ENCODE measurements at regions not wholly inside any gene's neighbourhood (a gene's known extent, or its start where the extent isn't known, plus 50 kb on each side); places are given as distances from the start of the nearest gene placed in this dataset.

- Histone ChIP-seq H3K27ac (ENCODE audit: low read length, poor library complexity, severe bottlenecking) (no peak overlapping the region), H2AFZ (ENCODE audit: low read depth, low read length) (no peak overlapping the region), H3K23ac (ENCODE audit: low read length in 2 of 2) (no peak overlapping the region), H3K27me3 (ENCODE audit: control insufficient read depth in 1 of 2, insufficient read depth in 1 of 2, low read length in 2 of 2) (peaks cover 0 to 53% of the 10 kb centered on the region in 2 experiments), H2BK120ac (ENCODE audit: low read depth, low read length) (no peak overlapping the region), H2BK5ac (ENCODE audit: low read depth, low read length, poor library complexity, severe bottlenecking) (no peak overlapping the region), H4K8ac (ENCODE audit: low read length) (no peak overlapping the region), H3K4ac (ENCODE audit: low read depth in 1 of 2, low read length in 2 of 2) (no peak overlapping the region), H2BK15ac (ENCODE audit: low read depth, poor library complexity, severe bottlenecking) (no peak overlapping the region), H3K36me3 (ENCODE audit: control insufficient read depth in 1 of 2, insufficient read depth in 2 of 2, low read depth in 1 of 2, low read length in 2 of 2) (no peaks in the 10 kb centered on the region), H4K91ac (ENCODE audit: low read length) (no peak overlapping the region), H2AK5ac (ENCODE audit: low read length, severe bottlenecking) (no peak overlapping the region), H3K79me1 (replicated peaks; ENCODE audit: low read length, poor library complexity, severe bottlenecking) (no peaks in the 10 kb centered on the region), H3K4me1 (ENCODE audit: control insufficient read depth, insufficient read depth, low read depth, low read length) (no peaks in the 10 kb centered on the region), H3K18ac (ENCODE audit: low read depth in 1 of 2, low read length in 2 of 2) (no peak overlapping the region), H3K4me3 (ENCODE audit: insufficient read depth in 1 of 2, low read depth in 1 of 2, low read length in 2 of 2) (no peak overlapping the region), H3K9ac (ENCODE audit: low read length) (no peak overlapping the region), H3K14ac (ENCODE audit: low read length in 2 of 2) (no peak overlapping the region), H2BK12ac (ENCODE audit: low read length in 2 of 2) (no peak overlapping the region), H3K4me2 (ENCODE audit: low read length, poor library complexity, severe bottlenecking) (no peak overlapping the region), H3K9me3 (ENCODE audit: control insufficient read depth, low read length) (no peaks in the 10 kb centered on the region)
- DNase-seq = no peak
- 100% methylated on average over 1 of the region's 3 CpGs for WGBS
Measured at GRCh38 chrX:52585892-52586291, 68.8 kb downstream of the SSX7 start.

- Histone ChIP-seq H2BK12ac (ENCODE audit: low read length in 2 of 2) (no peak overlapping the region), H3K23ac (ENCODE audit: low read length in 2 of 2) (no peak overlapping the region), H3K4me1 (ENCODE audit: control insufficient read depth, insufficient read depth, low read depth, low read length) (no peaks in the 10 kb centered on the region), H3K14ac (ENCODE audit: low read length in 2 of 2) (no peak overlapping the region), H2BK15ac (ENCODE audit: low read depth, poor library complexity, severe bottlenecking) (no peak overlapping the region), H3K18ac (ENCODE audit: low read depth in 1 of 2, low read length in 2 of 2) (no peak overlapping the region), H3K79me1 (replicated peaks; ENCODE audit: low read length, poor library complexity, severe bottlenecking) (no peaks in the 10 kb centered on the region), H2BK120ac (ENCODE audit: low read depth, low read length) (no peak overlapping the region), H3K9ac (ENCODE audit: low read length) (no peak overlapping the region), H4K91ac (ENCODE audit: low read length) (no peak overlapping the region), H2BK5ac (ENCODE audit: low read depth, low read length, poor library complexity, severe bottlenecking) (no peak overlapping the region), H2AK5ac (ENCODE audit: low read length, severe bottlenecking) (no peak overlapping the region), H3K4me3 (ENCODE audit: insufficient read depth in 1 of 2, low read depth in 1 of 2, low read length in 2 of 2) (no peak overlapping the region), H3K36me3 (ENCODE audit: control insufficient read depth in 1 of 2, insufficient read depth in 2 of 2, low read depth in 1 of 2, low read length in 2 of 2) (no peaks in the 10 kb centered on the region), H2AFZ (ENCODE audit: low read depth, low read length) (no peak overlapping the region), H4K8ac (ENCODE audit: low read length) (no peak overlapping the region), H3K4ac (ENCODE audit: low read depth in 1 of 2, low read length in 2 of 2) (no peak overlapping the region), H3K9me3 (ENCODE audit: control insufficient read depth, low read length) (no peaks in the 10 kb centered on the region), H3K4me2 (ENCODE audit: low read length, poor library complexity, severe bottlenecking) (no peak overlapping the region), H3K27ac (ENCODE audit: low read length, poor library complexity, severe bottlenecking) (no peak overlapping the region), H3K27me3 (ENCODE audit: control insufficient read depth in 1 of 2, insufficient read depth in 1 of 2, low read length in 2 of 2) (peaks cover 0 to 69% of the 10 kb centered on the region in 2 experiments)
- WGBS = 90% methylated on average over 15 of the region's 15 CpGs
- no peak for DNase-seq
Measured at GRCh38 chrX:52577464-52578173, 60.8 kb upstream of the XAGE1B start.

- Histone ChIP-seq H3K4me2 (ENCODE audit: low read length, poor library complexity, severe bottlenecking) (no peak overlapping the region), H3K27me3 (ENCODE audit: control insufficient read depth in 1 of 2, insufficient read depth in 1 of 2, low read length in 2 of 2) (peaks cover 0 to 70% of the 10 kb centered on the region in 2 experiments), H2BK120ac (ENCODE audit: low read depth, low read length) (no peak overlapping the region), H3K27ac (ENCODE audit: low read length, poor library complexity, severe bottlenecking) (no peak overlapping the region), H2BK12ac (ENCODE audit: low read length in 2 of 2) (no peak overlapping the region), H3K9ac (ENCODE audit: low read length) (no peak overlapping the region), H3K79me1 (replicated peaks; ENCODE audit: low read length, poor library complexity, severe bottlenecking) (no peaks in the 10 kb centered on the region), H3K4me1 (ENCODE audit: control insufficient read depth, insufficient read depth, low read depth, low read length) (no peaks in the 10 kb centered on the region), H2BK15ac (ENCODE audit: low read depth, poor library complexity, severe bottlenecking) (no peak overlapping the region), H3K18ac (ENCODE audit: low read depth in 1 of 2, low read length in 2 of 2) (no peak overlapping the region), H3K36me3 (ENCODE audit: control insufficient read depth in 1 of 2, insufficient read depth in 2 of 2, low read depth in 1 of 2, low read length in 2 of 2) (no peaks in the 10 kb centered on the region), H3K14ac (ENCODE audit: low read length in 2 of 2) (no peak overlapping the region), H2AFZ (ENCODE audit: low read depth, low read length) (no peak overlapping the region), H3K4me3 (ENCODE audit: insufficient read depth in 1 of 2, low read depth in 1 of 2, low read length in 2 of 2) (no peak overlapping the region), H3K4ac (ENCODE audit: low read depth in 1 of 2, low read length in 2 of 2) (no peak overlapping the region), H2BK5ac (ENCODE audit: low read depth, low read length, poor library complexity, severe bottlenecking) (no peak overlapping the region), H3K23ac (ENCODE audit: low read length in 2 of 2) (no peak overlapping the region), H2AK5ac (ENCODE audit: low read length, severe bottlenecking) (no peak overlapping the region), H4K8ac (ENCODE audit: low read length) (no peak overlapping the region), H4K91ac (ENCODE audit: low read length) (no peak overlapping the region), H3K9me3 (ENCODE audit: control insufficient read depth, low read length) (no peaks in the 10 kb centered on the region)
- DNase-seq = no peak
- 88% methylated on average over 7 of the region's 8 CpGs for WGBS
Measured at GRCh38 chrX:52576946-52577345, 60.1 kb upstream of the XAGE1B start.

GRCh38 chrX:52576474-52576873, 59.6 kb upstream of the XAGE1B start:
- no peak for DNase-seq
- H3K18ac ChIP-seq (ENCODE audit: low read depth in 1 of 2, low read length in 2 of 2) = no peak overlapping the region
- no peaks in the 10 kb centered on the region for H3K4me1 ChIP-seq (ENCODE audit: control insufficient read depth, insufficient read depth, low read depth, low read length)
- no peak overlapping the region for H2AK5ac ChIP-seq (ENCODE audit: low read length, severe bottlenecking)
- no peak overlapping the region for H3K14ac ChIP-seq (ENCODE audit: low read length in 2 of 2)
- H2BK12ac ChIP-seq (ENCODE audit: low read length in 2 of 2) = no peak overlapping the region
- H3K9me3 ChIP-seq (ENCODE audit: control insufficient read depth, low read length) = no peaks in the 10 kb centered on the region
- H2BK15ac ChIP-seq (ENCODE audit: low read depth, poor library complexity, severe bottlenecking) = no peak overlapping the region
- no peak overlapping the region for H4K91ac ChIP-seq (ENCODE audit: low read length)
- H3K4me2 ChIP-seq (ENCODE audit: low read length, poor library complexity, severe bottlenecking) = no peak overlapping the region
- H3K4ac ChIP-seq (ENCODE audit: low read depth in 1 of 2, low read length in 2 of 2) = no peak overlapping the region
- H3K27me3 ChIP-seq (ENCODE audit: control insufficient read depth in 1 of 2, insufficient read depth in 1 of 2, low read length in 2 of 2) = peaks cover 0 to 66% of the 10 kb centered on the region in 2 experiments
- no peak overlapping the region for H2BK120ac ChIP-seq (ENCODE audit: low read depth, low read length)
- H4K8ac ChIP-seq (ENCODE audit: low read length) = no peak overlapping the region
- H3K27ac ChIP-seq (ENCODE audit: low read length, poor library complexity, severe bottlenecking) = no peak overlapping the region
- no peak overlapping the region for H2AFZ ChIP-seq (ENCODE audit: low read depth, low read length)
- H3K23ac ChIP-seq (ENCODE audit: low read length in 2 of 2) = no peak overlapping the region
- no peaks in the 10 kb centered on the region for H3K36me3 ChIP-seq (ENCODE audit: control insufficient read depth in 1 of 2, insufficient read depth in 2 of 2, low read depth in 1 of 2, low read length in 2 of 2)
- H3K79me1 ChIP-seq (replicated peaks; ENCODE audit: low read length, poor library complexity, severe bottlenecking) = no peaks in the 10 kb centered on the region
- WGBS = 73% methylated on average over 5 of the region's 5 CpGs
- H2BK5ac ChIP-seq (ENCODE audit: low read depth, low read length, poor library complexity, severe bottlenecking) = no peak overlapping the region
- H3K4me3 ChIP-seq (ENCODE audit: insufficient read depth in 1 of 2, low read depth in 1 of 2, low read length in 2 of 2) = no peak overlapping the region
- H3K9ac ChIP-seq (ENCODE audit: low read length) = no peak overlapping the region

Measured in mesenchymal stem cell (in vitro differentiated cells and primary cell).